ENCODE measurements at regions not wholly inside any gene's neighbourhood (a gene's known extent, or its start where the extent isn't known, plus 50 kb on each side); places are given as distances from the start of the nearest gene placed in this dataset.
"Not testable (repeated sequence)": the region's sequence is repeated elsewhere in the genome, so short reads cannot be mapped to it uniquely, and the experiment has no call there.

- DNase-seq (ENCODE audit: low read depth): no peak
Measured at GRCh38 chr16:47903470-47903869, 252.3 kb downstream of the ABCC12 start.

GRCh38 chr16:47897105-47897504 lies 258.7 kb downstream of the ABCC12 start:
- not testable (repeated sequence) for DNase-seq (ENCODE audit: low read depth)

GRCh38 chr16:47895146-47895545 lies 260.6 kb downstream of the ABCC12 start:
- DNase-seq (ENCODE audit: low read depth): no peak

- no peak for DNase-seq (ENCODE audit: low read depth)
Measured at GRCh38 chr16:47892999-47893398, 262.8 kb downstream of the ABCC12 start.

- DNase-seq (ENCODE audit: low read depth): no peak
Measured at GRCh38 chr16:47888734-47889133, 267.1 kb downstream of the ABCC12 start.

GRCh38 chr16:47888142-47888541 lies 267.7 kb downstream of the ABCC12 start:
- DNase-seq (ENCODE audit: low read depth): no peak

GRCh38 chr16:47887496-47887895 lies 268.3 kb downstream of the ABCC12 start:
- DNase-seq (ENCODE audit: low read depth): no peak

- no peak for DNase-seq (ENCODE audit: low read depth)
Measured at GRCh38 chr16:47886631-47887415, 269.0 kb downstream of the ABCC12 start.

- DNase-seq (ENCODE audit: low read depth): no peak
Measured at GRCh38 chr16:47886139-47886538, 269.7 kb downstream of the ABCC12 start.

- no peak for DNase-seq (ENCODE audit: low read depth)
Measured at GRCh38 chr16:47885489-47885888, 270.3 kb downstream of the ABCC12 start.

- DNase-seq (ENCODE audit: low read depth): no peak
Measured at GRCh38 chr16:47884116-47884725, 271.6 kb downstream of the ABCC12 start.

GRCh38 chr16:47881574-47881973 lies 274.2 kb downstream of the ABCC12 start:
- no peak for DNase-seq (ENCODE audit: low read depth)

- no peak for DNase-seq (ENCODE audit: low read depth)
Measured at GRCh38 chr16:47880653-47881052, 275.1 kb downstream of the ABCC12 start.

- DNase-seq (ENCODE audit: low read depth): no peak
Measured at GRCh38 chr16:47877166-47877565, 278.6 kb downstream of the ABCC12 start.

- no peak for DNase-seq (ENCODE audit: low read depth)
Measured at GRCh38 chr16:47876511-47876910, 279.3 kb downstream of the ABCC12 start.

- no peak for DNase-seq (ENCODE audit: low read depth)
Measured at GRCh38 chr16:47873434-47873833, 282.4 kb downstream of the ABCC12 start.

GRCh38 chr16:47872225-47872624 lies 283.6 kb downstream of the ABCC12 start:
- no peak for DNase-seq (ENCODE audit: low read depth)

GRCh38 chr16:47866423-47866822 lies 289.4 kb downstream of the ABCC12 start:
- DNase-seq (ENCODE audit: low read depth): no peak

- no peak for DNase-seq (ENCODE audit: low read depth)
Measured at GRCh38 chr16:47865337-47865855, 290.4 kb downstream of the ABCC12 start.

GRCh38 chr16:47864262-47864661 lies 291.5 kb downstream of the ABCC12 start:
- DNase-seq (ENCODE audit: low read depth): not testable (repeated sequence)

GRCh38 chr16:47861999-47862398 lies 293.8 kb downstream of the ABCC12 start:
- no peak for DNase-seq (ENCODE audit: low read depth)

GRCh38 chr16:47858333-47858982 lies 297.3 kb downstream of the ABCC12 start:
- DNase-seq (ENCODE audit: low read depth): no peak

- DNase-seq (ENCODE audit: low read depth): no peak
Measured at GRCh38 chr16:47855431-47855830, 300.4 kb downstream of the ABCC12 start.

All from CMK (cell line).